ENCODE measurements at regions not wholly inside any gene's neighbourhood (a gene's known extent, or its start where the extent isn't known, plus 50 kb on each side); places are given as distances from the start of the nearest gene placed in this dataset.

DNA sequence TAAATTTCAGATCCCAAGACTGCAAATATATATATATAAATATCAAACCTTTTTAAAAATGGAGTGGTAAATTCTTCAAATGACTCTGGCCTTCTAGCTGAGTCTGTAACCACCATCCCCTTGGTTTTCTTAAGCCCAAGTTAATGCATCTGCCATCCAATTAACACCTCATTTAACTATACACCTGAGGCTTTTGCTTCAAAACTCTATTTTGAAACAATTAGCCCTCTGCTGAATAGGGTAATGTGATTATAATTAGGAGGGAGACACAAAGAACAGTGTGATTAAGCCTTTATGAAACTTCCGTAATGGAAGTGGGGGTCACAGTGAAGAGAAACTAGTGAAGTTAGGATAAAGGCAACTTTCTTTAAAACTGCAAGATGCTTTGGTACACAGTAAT lies 83.6 kb downstream of the GPR37 start:
- TF ChIP-seq POLR2A (IDR thresholded peaks at IDR 0.05) = no peak
- TF ChIP-seq, protein P1, sequence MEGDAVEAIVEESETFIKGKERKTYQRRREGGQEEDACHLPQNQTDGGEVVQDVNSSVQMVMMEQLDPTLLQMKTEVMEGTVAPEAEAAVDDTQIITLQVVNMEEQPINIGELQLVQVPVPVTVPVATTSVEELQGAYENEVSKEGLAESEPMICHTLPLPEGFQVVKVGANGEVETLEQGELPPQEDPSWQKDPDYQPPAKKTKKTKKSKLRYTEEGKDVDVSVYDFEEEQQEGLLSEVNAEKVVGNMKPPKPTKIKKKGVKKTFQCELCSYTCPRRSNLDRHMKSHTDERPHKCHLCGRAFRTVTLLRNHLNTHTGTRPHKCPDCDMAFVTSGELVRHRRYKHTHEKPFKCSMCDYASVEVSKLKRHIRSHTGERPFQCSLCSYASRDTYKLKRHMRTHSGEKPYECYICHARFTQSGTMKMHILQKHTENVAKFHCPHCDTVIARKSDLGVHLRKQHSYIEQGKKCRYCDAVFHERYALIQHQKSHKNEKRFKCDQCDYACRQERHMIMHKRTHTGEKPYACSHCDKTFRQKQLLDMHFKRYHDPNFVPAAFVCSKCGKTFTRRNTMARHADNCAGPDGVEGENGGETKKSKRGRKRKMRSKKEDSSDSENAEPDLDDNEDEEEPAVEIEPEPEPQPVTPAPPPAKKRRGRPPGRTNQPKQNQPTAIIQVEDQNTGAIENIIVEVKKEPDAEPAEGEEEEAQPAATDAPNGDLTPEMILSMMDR (IDR thresholded peaks at IDR 0.05) = no peak
- intact Hi-C loops (cut with DNase I; ENCODE audit: low total_unique reads) = no loop called here
- no peak overlapping the region for H3K4me3 ChIP-seq (ENCODE audit: low read depth, poor library complexity, severe bottlenecking)
- DNase-seq (ENCODE audit: low spot score in 2 of 2) = no peak
- 0% methylated on average over 1 of the region's 1 CpG for WGBS, 2 donors

DNA sequence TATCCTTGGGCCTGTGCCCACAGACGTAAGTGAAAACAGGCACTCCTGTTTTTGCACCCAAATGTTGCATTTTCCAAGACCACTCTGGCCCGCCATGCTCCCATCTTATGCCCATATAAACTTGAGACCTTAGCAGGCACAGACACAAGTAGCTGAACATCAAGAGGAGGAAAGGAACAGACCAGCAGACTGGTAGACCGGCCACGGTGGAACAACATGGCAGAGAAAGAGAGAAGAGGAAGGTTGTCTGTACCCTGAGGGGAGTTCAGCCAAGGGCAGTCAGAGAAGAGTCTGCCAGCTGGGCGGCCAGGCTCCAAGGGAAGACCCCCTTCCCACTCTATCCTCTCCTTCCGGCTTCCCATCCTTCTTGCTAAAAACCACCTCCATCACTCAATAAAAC lies 85.3 kb downstream of the GPR37 start:
- TF ChIP-seq, protein P1 (IDR thresholded peaks at IDR 0.05) = no peak
- TF ChIP-seq POLR2A (IDR thresholded peaks at IDR 0.05) = no peak
- 86 to 88% methylated on average over 6 of the region's 6 CpGs for WGBS, 2 donors
- intact Hi-C loops (cut with DNase I; ENCODE audit: low total_unique reads) = no loop called here

DNA sequence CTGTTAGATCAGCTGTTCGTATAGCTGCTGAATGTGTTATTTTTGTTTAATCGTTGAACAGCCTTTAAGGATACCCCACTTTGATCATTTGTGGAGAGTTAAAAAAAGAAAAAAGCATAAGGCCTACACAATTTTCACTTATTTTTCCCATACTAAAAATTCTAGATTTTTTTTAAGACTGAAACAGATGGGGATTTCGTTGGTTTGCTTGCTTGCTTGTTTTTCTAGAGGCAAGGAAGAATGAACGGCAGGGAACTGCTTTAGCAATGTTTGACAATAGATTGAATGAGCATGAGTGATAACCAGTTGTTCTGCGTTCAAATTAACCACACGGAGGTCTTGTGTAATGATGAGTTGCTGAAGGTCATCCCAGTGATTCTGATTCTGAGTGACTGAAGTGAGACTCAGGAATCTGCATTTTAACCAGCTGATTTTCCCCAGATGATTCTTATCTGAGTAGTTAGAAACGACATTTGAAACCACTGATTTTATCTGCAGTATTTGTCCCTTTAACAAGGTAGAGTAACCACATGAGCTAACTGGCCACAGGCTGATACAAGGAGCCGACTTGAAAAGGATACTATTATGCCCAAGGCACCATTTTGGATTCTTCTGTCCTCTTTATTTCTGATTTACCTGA lies 85.9 kb downstream of the GPR37 start:
- no peak overlapping the region for H3K4me3 ChIP-seq (ENCODE audit: low read depth, poor library complexity, severe bottlenecking)

More for the DNA sequence above, 85.3 kb downstream of the GPR37 start:
- DNase-seq (ENCODE audit: low spot score in 2 of 2) = no peak
- H3K4me3 ChIP-seq (ENCODE audit: low read depth, poor library complexity, severe bottlenecking) = no peak overlapping the region

DNA sequence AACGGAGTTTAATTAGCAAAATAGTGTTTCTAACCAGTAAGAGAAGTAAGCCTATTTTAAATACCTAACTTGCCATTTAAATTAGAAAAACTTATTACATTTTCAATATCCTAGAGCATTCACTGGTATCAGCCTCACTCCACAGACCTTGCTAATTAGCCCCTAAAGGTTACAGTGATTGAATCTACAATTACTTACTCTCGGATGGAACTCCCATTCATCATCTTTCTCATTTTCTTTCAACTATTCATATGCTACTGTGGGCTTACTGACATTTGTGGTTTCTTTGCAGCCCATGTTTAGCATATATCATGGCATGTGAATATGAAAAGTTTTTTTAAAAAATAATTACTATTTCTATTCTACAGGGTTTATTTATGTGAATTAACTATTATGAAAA lies 86.4 kb downstream of the GPR37 start:
- intact Hi-C loops (cut with DNase I; ENCODE audit: low total_unique reads) = no loop called here
- WGBS, 2 donors = 72 to 80% methylated on average over 2 of the region's 2 CpGs

More for the DNA sequence above, 85.9 kb downstream of the GPR37 start:
- DNase-seq (ENCODE audit: low spot score in 2 of 2) = no peak
- intact Hi-C loops (cut with DNase I; ENCODE audit: low total_unique reads) = no loop called here
- 74 to 77% methylated on average over 8 of the region's 8 CpGs for WGBS, 2 donors
- TF ChIP-seq, protein P1 (IDR thresholded peaks at IDR 0.05) = no peak
- TF ChIP-seq POLR2A (IDR thresholded peaks at IDR 0.05) = no peak

DNA sequence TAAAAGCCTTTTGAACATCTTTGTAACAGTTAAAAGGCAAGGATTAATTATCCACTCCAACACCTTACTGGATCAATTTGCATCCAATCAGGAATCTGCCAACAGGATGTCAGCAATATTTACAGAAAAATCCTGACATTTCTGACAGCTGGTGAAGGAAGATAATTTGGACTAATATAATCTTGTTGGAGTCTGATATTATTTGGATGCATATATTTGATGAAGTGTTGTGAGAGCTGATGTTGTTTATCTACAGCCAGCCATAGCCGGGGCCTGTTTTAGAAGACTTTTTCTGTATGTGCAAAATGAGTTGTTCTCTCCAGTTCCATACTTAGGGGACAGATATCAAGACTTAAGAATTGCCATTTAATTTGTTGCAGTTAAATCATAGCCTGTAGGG lies 91.1 kb downstream of the GPR37 start:
- WGBS, 2 donors = 93 to 97% methylated on average over 1 of the region's 1 CpG
- no peak overlapping the region for H3K4me3 ChIP-seq (ENCODE audit: low read depth, poor library complexity, severe bottlenecking)
- no peak for TF ChIP-seq POLR2A (IDR thresholded peaks at IDR 0.05)
- TF ChIP-seq, protein P1 (IDR thresholded peaks at IDR 0.05) = no peak
- no peak for DNase-seq (ENCODE audit: low spot score in 2 of 2)
- intact Hi-C loops (cut with DNase I; ENCODE audit: low total_unique reads) = no loop called here

More for the DNA sequence above, 86.4 kb downstream of the GPR37 start:
- H3K4me3 ChIP-seq (ENCODE audit: low read depth, poor library complexity, severe bottlenecking) = no peak overlapping the region
- no peak for DNase-seq (ENCODE audit: low spot score in 2 of 2)
- TF ChIP-seq, protein P1 (IDR thresholded peaks at IDR 0.05) = no peak
- no peak for TF ChIP-seq POLR2A (IDR thresholded peaks at IDR 0.05)

DNA sequence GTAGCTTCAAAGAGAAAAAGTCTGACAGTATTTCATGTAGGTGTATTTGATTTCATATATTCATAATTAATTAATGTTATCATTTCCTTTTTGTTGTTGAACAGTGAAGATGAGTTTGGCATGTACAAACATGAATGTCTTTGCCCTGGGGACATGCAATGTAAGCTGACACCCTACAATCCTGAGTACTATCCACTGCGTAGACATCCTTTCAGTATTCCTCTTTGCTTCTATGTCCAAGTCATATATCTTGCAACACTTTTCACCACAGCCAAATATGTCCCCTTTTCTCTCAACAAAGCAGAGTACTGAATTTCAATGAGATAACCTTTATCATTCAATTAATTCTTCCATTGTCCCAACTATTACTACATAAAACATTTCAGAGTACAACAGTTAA lies 93.6 kb downstream of the GPR37 start:
- no peak overlapping the region for H3K4me3 ChIP-seq (ENCODE audit: low read depth, poor library complexity, severe bottlenecking)
- no peak for DNase-seq (ENCODE audit: low spot score in 2 of 2)
- intact Hi-C loops (cut with DNase I; ENCODE audit: low total_unique reads) = no loop called here
- 38 to 50% methylated on average over 1 of the region's 1 CpG for WGBS, 2 donors
- no peak for TF ChIP-seq POLR2A (IDR thresholded peaks at IDR 0.05)
- TF ChIP-seq, protein P1 (IDR thresholded peaks at IDR 0.05) = no peak

Measured in lower leg skin (tissue), 4 donors.